NCI-H146 (cell line): ENCODE measurements at regions not wholly inside any gene's neighbourhood (a gene's known extent, or its start where the extent isn't known, plus 50 kb on each side); places are given as distances from the start of the nearest gene placed in this dataset.
"Not testable (repeated sequence)": the region's sequence is repeated elsewhere in the genome, so short reads cannot be mapped to it uniquely, and the experiment has no call there.

Source experiments
- DNase-seq: peaks from one replicate; lab custom pipeline; 2025; lab: John Stamatoyannopoulos, UW

- DNase-seq = not testable (repeated sequence)
These were observed 671.3 kb upstream of the DEFB115 start for GRCh38 chr20:30586178-30586577.

- DNase-seq = no peak
These were observed 663.9 kb upstream of the DEFB115 start for GRCh38 chr20:30593572-30593971.

- DNase-seq = no peak
These were observed 663.4 kb upstream of the DEFB115 start for GRCh38 chr20:30594112-30594511.

- no peak for DNase-seq
These were observed 661.8 kb upstream of the DEFB115 start for GRCh38 chr20:30595698-30596097.

- DNase-seq = not testable (repeated sequence)
These were observed 660.0 kb upstream of the DEFB115 start for GRCh38 chr20:30597429-30597828.

GRCh38 chr20:30598460-30599230 lies 658.8 kb upstream of the DEFB115 start:
- DNase-seq = no peak

- no peak for DNase-seq
These were observed 657.5 kb upstream of the DEFB115 start for GRCh38 chr20:30599990-30600389.

GRCh38 chr20:30601974-30602373 lies 655.5 kb upstream of the DEFB115 start:
- no peak for DNase-seq

GRCh38 chr20:30602424-30602823 lies 655.0 kb upstream of the DEFB115 start:
- DNase-seq = no peak

GRCh38 chr20:30606990-30607389 lies 650.5 kb upstream of the DEFB115 start:
- no peak for DNase-seq

GRCh38 chr20:30610029-30610693 lies 647.3 kb upstream of the DEFB115 start:
- no peak for DNase-seq

GRCh38 chr20:30610751-30611150 lies 646.7 kb upstream of the DEFB115 start:
- DNase-seq = no peak

GRCh38 chr20:30611239-30611984 lies 646.1 kb upstream of the DEFB115 start:
- DNase-seq = no peak

GRCh38 chr20:30612344-30612743 lies 645.1 kb upstream of the DEFB115 start:
- no peak for DNase-seq

GRCh38 chr20:30621346-30621745 lies 636.1 kb upstream of the DEFB115 start:
- not testable (repeated sequence) for DNase-seq

- not testable (repeated sequence) for DNase-seq
These were observed 633.2 kb upstream of the DEFB115 start for GRCh38 chr20:30624310-30624709.

GRCh38 chr20:30629376-30629775 lies 628.1 kb upstream of the DEFB115 start:
- not testable (repeated sequence) for DNase-seq

- no peak for DNase-seq
These were observed 626.7 kb upstream of the DEFB115 start for GRCh38 chr20:30630761-30631160.

GRCh38 chr20:30631261-30631789 lies 626.1 kb upstream of the DEFB115 start:
- DNase-seq = not testable (repeated sequence)

GRCh38 chr20:30632773-30633172 lies 624.7 kb upstream of the DEFB115 start:
- not testable (repeated sequence) for DNase-seq

- DNase-seq = not testable (repeated sequence)
These were observed 615.9 kb upstream of the DEFB115 start for GRCh38 chr20:30641522-30641921.

GRCh38 chr20:30660982-30661381 lies 596.5 kb upstream of the DEFB115 start:
- not testable (repeated sequence) for DNase-seq
